Superior temporal gyrus (tissue), 1 donor: ENCODE measurements at regions not wholly inside any gene's neighbourhood (a gene's known extent, or its start where the extent isn't known, plus 50 kb on each side); places are given as distances from the start of the nearest gene placed in this dataset.

Source experiments
- DNase-seq: peaks from one replicate; pipeline ENCODE4 v3.0.0-alpha.2; 2016; ENCODE audit errors: extremely low spot score

DNA sequence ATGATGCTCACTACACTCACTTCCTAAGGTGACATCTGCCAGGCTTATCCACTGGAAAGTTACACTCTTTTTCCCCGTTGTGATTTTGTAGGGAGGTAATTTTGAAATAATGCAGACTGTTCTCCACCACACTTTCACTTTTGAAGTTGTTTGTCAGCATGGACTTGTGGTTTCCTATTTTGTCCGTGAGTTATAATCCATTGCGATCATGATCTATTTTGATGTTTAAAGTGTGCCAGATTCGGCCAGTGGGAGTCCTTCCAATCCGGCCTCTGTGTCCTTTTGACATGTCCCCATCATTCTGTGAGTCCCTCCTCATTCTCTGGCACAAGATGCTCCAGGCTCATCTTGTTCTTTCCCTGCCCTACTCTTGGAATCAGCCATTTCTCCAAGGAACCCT, 211.3 kb upstream of the KLF4 start:
- DNase-seq: no peak

DNA sequence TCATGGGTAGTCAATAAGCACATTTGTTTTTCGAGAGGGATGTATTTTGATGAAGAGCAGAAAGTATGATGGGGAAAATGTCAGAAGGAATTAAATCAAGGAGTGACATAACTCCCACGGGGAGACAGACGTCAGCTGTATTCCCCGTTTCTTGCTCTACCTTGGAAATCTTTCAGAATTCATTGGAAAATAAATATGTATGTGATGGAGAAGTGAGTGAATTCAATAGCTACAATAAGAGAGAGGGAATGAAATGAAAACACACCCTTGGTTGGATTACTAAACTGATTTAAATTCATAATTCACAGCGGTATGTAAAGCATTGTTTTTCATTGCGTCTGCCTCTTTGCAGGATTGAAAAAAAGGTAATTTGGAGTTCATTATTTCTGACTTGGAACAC, 209.7 kb upstream of the KLF4 start:
- DNase-seq: no peak

DNA sequence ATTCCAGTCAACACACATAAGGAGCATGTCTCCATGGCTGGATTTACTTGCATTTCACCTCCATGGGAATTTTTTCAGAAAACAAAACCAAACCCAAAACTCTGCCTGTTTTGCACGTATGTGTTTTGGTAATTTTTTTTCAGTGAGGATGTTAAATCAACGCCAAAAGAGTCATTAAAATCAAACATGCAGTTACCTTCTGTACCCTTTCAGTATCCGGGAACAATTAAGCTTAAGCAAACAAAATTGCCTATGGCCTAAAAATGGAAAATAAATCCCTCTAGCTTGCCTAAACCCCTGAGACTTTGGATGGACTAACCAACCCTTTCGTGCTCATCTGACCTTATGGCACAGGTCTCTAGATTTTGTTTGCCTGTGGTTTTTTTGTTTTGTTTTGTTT, 209.2 kb upstream of the KLF4 start:
- no peak for DNase-seq

DNA sequence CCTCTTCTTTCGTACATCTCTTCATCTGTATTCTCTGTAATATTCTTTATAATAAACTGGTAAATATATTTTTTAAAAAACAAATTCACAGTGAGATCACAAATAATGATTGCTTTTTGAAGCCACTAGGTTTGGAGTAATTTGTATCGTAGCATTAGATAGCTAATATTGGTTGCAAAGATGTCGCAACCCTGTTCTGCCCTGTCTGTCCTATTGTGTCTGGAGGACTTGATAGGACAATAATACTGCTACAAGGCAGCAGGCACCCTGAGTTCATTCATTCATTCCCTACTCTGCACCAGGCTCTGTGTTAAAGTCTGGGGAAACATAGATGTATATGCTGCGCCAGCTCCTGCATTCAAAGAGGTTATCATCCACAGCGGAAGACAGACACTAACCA, 206.7 kb upstream of the KLF4 start:
- DNase-seq: no peak

DNA sequence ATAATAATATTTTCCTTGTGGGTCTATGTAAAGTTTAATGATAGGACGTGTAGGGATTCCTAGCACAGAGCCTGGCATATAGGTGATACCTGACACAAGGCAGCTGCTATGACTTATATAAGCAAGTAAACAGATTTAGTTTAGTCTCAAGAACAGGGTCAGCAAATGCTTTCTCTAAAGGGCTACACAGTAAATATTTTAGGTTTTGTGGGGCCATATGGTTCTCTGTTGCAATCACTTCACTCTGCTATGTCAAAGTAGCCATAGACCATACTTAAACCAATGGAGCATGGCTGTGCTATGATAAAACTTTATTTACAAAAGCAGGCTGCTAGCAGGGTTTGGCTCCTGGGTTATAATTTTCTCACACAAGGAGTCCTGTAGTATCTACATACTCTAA, 204.8 kb upstream of the KLF4 start:
- no peak for DNase-seq

DNA sequence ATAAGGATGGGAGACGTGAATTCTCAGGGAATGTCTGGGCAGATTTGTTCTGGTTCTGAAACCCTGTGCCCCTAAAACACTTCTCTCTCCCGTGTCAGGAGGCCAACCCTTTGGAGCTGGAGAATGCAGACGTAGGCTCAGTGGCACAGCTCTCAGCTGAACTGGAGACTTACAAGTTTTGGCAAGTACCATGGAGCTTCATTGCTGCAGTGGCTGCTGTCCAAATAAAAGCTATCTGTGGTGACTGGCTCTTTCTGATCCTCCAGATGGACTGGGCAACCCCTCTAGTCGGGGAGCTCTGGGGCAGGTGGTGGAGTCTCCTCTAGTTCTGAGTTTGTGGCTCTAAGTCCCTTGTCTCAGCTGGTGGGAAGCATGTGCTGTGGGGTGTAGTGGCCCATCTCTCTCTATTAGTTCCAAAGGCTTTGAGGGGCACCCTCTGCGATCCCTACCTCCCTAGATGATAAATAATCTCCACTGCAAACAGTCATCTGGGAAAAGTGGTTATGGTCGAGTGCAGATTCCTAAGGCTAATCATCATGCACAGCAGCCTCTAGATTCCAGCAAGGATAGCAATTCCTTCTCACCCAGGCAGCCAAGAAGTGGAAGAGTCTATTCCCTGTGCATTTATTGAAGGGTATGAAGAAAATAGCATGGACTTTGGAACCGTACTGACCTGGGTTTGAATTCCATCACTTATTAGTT, 204.2 kb upstream of the KLF4 start:
- DNase-seq: no peak

DNA sequence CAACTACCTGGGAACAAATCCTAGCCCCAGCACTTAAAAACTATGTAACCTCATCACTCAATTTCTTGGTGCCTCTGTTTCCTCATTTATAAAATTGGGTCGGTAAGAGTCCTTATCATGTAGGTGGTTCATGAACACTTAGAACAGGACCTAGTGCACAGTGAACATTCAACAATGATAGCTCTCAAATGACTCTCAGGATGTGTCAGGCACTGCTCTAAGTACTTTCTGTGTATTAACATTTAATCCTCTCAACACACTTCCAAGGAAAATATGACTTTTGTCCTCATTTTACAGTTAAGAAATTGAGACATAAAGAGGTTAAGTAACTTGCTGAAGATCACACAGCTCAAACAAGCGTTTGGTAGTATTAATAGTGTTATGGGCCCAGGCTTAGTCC, 202.1 kb upstream of the KLF4 start:
- DNase-seq: no peak

DNA sequence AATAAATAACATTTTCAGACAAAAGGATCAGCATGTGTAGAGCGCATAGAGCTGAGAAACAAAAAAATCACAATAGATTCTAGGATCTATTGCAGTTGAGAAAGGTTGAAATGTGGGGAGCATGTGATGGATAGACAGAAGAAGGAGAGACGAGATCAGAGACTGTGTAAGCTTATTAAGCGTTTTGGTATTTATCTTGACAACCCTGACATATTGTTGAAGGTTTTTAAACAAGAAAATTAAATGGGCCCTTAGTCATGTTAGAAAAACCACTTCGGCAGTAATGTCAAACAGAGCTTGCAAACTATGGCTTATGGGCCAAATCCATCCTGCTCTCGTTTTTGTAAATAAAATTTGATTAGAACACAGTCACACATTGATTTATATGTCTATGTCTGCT, 200.5 kb upstream of the KLF4 start:
- no peak for DNase-seq

DNA sequence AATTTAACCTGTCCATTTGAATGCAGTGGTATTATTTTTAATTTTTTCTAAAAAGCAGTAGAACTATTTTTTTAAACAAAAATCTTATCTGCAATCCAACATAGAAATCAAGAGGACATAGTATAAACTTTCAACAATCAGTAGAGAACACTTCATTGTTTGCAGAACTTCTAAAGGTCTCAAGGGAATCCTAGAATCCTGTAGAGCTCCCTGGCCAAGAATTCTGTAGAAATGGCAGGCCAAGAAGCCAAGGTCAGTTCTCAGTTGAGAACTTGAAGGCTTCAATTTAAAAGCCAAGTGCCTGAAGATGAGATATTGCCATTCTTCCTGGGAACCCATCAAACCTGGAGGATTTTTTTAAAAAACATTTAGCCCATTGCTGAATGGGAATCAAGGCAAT, 199.2 kb upstream of the KLF4 start:
- no peak for DNase-seq

DNA sequence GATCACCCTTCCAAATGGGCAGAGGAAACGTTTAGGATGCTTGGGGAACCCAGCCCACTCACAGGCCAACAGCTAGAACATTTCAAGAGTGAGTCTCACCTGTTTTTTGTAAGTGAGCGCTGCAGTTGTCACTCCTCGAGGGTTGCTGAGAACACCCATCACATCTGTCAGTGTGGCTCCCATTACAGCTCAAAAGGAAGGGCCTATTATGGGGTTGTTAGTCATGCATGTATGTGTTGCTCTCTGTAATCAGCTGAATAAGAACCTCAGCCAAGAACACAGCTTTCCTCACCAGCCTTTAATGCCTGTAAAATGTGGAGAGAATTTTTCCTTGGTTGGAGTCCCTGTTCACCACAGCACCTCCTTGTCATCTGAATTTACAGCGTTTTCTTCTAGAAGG, 196.3 kb upstream of the KLF4 start:
- no peak for DNase-seq

DNA sequence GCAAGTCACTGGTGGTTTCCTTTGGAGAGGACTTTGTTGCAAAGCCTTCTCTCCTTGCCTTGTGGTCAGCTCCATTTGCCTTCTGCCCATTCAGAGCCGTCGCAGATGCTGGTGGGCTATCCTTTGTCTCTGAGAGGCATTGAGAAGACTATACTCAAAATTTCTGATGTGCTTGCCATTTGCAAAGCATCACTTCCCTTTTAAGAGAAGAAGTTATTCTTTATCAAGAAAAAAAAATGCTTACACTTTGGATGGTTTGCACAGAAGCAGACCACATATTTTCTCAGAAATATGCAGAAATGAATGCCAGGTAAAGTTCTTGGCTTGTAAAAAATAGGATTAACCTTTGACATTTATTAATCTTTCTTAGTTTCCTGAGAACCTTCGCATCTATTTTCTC, 195.8 kb upstream of the KLF4 start:
- no peak for DNase-seq

DNA sequence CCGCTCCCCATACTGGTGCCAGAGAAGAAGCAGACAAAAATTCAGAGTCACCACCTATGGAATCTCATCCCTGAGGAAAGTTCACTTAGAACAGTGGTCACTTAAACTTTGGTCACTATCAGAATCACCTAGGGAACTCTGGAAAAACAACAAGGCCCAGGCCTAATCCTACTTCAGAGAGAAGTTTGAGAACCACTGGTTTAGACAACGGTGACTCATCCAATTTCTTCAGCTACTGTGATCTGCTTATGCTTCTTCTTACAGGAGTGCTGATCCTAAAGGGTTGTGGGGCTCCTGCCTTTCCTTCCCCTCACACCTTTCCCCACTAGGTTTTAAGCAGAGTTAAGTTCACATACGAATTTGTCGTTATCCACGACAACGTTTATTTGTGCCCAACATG, 194.7 kb upstream of the KLF4 start:
- no peak for DNase-seq

DNA sequence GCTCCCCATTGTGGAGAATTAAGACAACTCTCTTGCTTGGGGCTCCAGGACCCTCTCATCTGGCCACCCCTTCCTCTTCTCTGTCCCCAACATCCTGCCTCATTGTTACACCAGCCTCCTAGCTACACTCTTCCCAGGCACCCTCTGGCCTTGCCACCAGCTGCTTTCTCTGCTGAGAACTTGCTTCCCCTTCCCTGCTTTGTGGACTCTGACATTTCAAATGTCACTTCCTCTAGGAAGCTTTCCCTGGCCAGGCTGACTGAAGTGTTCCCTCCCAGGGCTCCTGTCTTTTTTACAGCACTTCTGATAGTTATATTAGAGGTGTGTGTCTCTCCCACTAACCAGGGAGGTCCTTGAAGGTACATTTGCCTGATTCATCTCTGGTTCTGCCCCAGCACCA, 194.0 kb upstream of the KLF4 start:
- no peak for DNase-seq

DNA sequence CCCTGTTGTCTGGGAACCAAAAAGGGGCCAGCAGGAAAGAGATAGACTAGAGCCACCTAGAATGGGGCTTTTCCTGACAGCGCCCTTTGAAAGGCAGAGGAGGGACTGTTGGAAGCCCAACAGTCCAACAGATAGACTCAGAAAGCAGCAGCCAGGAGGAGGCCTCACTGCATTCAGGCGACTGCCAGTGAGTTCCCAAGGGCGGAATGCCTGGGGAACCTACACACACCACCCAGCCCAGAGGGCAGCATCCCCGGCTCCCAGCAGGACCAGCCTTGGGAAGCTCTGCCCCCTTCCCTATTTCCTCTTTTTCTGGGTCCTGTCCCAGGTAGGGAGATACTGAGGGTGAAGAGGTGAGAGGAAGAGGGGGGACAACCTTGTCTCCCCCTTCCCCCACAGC, 192.4 kb upstream of the KLF4 start:
- no peak for DNase-seq

DNA sequence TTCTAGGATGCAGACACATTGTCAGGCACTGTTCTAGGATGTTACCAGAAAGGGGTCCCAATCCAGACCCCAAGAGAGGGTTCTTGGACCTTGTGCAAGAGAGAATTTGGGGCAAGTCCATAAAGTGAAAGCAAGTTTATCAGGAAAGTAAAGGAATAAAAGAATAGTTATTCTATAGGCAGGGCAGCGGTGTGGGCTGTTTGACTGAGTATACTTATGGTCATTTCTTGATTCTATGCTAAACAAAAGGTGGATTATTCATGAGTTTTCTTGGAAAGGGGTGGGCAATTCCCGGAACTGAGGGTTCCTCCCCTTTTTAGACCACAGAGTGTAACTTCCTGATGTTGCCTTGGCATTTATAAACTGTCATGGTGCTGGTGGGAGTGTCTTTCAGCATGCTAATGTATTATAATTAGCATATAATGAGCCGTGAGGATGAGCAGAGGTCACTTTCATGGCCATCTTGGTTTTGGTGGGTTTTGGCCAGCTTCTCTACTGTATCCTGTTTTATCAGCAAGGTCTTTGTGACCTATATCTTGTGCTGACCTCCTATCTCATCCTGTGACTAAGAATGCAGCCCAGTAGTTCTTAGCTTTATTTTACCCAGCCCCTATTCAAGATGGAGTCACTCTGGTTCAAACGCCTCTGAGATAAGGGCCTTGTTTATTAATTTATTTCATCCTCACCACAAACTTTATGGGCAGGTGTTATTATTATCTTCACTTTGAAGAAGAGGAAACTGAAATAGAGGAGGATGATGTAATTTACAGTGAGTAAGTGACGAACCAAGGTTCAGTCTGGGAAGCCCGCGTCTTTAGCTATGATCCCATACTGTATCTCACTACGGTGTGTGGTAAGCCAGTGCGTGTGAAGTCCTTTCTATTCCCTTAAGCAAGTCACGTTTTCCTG, 186.0 kb upstream of the KLF4 start:
- DNase-seq: no peak

DNA sequence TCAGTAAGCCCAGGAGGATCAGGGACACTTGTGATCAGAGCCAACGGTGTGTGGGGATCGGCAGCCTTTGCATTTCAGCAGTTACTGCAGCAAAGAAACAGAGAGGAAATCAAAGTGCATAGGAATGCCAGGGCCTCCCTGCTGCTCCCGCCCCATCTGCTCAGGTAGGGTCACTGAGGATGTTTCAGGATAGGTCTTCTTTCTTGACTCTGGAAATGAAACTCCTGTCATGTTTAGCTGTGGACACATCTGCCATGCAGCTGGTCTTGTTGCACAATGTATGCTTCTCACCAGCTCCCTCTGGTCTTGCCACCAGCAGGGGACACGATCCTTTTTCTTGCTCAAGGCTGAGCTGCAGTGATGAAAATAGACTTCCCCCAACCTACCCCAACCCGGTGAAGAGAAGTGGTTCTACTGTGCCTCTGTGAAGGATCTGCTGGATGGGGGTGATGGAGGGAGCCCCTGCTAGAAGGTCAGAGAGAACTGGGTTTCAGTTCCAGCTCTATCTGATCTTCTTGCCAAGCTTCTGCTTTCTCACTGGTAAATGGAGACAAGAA, 185.2 kb upstream of the KLF4 start:
- DNase-seq: no peak

DNA sequence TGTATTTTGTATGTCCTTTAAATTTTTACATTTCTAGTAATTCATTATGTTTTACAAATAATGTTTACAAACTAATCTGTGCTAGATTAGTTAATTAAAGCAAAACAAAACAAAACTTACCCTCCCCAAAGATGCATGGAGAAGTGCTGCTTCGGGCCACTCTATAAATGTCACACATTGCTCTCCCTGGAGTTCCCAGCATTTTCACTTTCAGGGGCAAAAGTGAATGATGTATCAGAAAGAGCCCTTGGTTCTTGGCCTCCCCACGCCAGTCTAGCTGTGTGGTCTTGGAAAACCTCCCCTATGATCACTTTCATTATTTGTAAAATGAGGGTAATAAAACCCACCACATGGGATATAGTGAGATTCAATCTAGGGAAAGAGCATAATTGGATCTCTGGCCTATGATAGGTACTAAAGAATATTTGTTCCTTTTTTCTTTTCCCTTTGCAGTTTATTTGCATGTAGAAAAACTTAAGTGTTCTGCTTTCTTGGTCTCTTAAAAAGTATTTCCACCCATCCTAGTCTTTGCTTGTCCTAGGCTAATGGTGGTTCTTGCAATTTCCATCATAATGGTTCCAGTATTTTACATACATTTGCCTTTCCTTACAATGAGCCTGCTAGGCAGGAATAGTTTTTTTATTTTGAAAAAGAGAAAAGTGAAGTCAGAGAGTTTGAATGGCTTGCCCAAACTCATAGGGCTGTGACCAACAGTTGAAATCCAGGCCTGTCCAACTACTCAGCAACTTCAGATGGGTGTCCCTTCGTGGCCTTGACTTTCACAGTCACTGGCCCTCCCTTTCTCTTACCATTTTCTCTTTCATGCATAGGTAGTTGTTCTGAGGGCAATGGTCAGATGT, 184.5 kb upstream of the KLF4 start:
- no peak for DNase-seq

DNA sequence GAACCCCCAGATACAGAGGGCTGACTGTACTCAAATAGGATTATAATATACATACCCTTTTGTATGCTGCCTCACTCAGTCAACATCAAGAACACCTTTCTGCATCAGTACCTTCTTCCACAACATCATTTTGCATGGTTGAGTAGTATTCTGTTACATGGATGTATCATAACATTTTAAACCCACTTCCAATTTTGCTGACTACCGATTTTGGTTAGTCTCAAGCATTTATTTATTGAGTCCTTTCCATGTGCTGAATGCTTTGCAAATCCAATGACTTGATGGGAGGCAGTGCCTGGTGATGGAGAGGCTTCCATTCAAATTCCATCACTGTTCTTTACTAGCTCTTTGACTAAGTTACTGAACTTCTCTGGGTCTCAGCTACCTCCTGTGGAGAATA, 182.0 kb upstream of the KLF4 start:
- no peak for DNase-seq

DNA sequence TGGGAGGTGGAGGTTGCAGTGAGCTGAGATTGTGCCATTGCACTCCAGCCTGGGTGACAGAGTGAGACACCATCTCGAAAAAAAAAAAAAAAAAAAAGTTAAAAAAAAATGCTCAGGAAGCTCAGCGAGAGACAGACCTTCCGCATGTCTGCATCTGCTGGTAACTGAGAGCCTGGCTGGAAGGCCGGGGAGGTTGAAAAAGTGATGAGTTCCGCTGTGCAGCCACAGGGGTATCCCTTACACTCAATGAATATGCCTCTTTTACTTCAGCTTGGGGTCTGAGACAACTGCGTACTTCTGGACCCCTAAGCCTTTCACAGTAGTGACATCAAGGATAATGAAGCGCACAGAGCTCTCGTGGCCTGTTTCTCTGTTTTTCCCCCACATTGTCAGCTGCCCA, 179.9 kb upstream of the KLF4 start:
- DNase-seq: no peak

DNA sequence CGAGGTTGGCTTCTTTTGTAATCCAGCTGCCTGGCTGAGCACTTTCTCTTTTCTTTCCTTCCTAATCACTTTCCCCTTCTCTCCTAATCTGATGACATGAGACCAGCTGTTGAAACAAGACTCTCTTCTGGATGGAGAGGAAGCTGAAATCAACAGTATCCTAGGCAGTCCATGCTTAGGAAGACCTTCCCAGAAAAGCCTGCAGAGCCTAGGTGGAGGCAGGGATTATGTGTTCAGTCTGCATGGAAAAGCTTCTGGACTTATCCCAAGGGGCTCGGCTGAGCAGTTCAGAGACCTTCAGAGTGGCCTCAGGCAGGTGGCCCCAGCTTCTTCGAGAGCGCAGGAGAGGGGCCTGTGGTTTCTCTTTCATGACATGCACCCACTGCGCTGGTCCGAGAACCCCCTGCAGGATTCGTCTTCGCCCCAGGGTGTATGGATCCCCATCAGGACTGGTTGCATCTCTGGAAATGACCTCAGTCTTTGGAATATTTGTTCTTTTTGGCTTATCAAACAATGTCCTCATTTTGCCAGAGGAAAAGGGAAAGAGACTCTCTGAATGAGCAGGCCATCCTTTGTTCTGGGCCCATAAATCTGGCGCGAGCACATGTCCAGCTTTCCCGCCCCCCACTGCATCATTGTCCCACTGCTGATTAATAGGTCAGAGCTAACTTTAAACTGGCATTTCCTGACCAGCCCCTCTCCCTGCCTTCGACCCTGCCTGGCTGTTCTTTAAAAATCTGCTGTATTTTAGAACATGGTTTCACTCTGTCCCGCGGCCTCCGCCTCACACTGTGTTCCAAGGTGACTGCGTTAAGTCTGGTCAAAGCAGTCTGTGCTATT, 177.9 kb upstream of the KLF4 start:
- DNase-seq: no peak

DNA sequence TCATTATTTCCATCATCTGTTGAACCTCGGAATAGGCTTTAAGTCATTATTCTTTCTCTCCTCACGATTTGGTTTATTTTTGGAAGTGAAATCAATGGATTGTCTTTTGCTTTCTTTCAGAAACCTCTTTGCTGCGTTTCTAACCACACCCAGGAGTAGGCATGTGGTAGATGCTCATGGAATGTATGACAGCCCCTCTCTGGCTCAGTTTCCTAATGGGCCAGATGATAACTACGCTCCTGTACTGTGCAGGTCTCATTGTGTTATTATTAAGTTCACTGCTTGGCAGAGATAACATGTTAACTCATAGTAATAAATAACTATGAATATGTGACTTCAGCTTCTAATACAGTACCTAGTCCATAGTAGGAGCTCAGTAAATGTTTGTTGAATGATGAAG, 175.5 kb upstream of the KLF4 start:
- no peak for DNase-seq
